Liver (tissue), 3 donors: ENCODE measurements at regions not wholly inside any gene's neighbourhood (a gene's known extent, or its start where the extent isn't known, plus 50 kb on each side); places are given as distances from the start of the nearest gene placed in this dataset.
A peak's percentile ranks its signal among the peaks of the same experiment; 100 is the strongest.

Experiments
- EGR1 ChIP-seq, 2 donors: IDR thresholded peaks; 2 replicates each; pipeline ENCODE4 v1.6.1; 2016 to 2018; ENCODE audit warnings: antibody characterized with exemption in 2 of 2, low read depth in 2 of 2
- GABPA ChIP-seq, 2 donors: IDR thresholded peaks in 1 of 2; conservative IDR thresholded peaks in 1 of 2; 2 replicates each; pipeline ENCODE4 v1.6.1; 2016; ENCODE audit warnings: antibody characterized with exemption in 2 of 2, mild to moderate bottlenecking in 1 of 2, moderate library complexity in 1 of 2
- JUND ChIP-seq, 2 donors: IDR thresholded peaks; 2 replicates each; pipeline ENCODE4 v1.6.1; 2016; ENCODE audit warnings: antibody characterized with exemption in 2 of 2
- RXRA ChIP-seq, 2 donors: IDR thresholded peaks; 2 replicates each; pipeline ENCODE4 v1.6.1; 2017 to 2018; ENCODE audit warnings: antibody characterized with exemption in 2 of 2, mild to moderate bottlenecking in 1 of 2
- SP1 ChIP-seq: IDR thresholded peaks from 2 replicates; pipeline ENCODE4 v1.6.1; 2018; ENCODE audit warnings: antibody characterized with exemption, mild to moderate bottlenecking
- TAF1 ChIP-seq: conservative IDR thresholded peaks from 2 replicates; pipeline ENCODE4 v1.6.1; 2016; ENCODE audit warnings: antibody characterized with exemption, mild to moderate bottlenecking
- YY1 ChIP-seq: IDR thresholded peaks from 2 replicates; pipeline ENCODE4 v1.6.1; 2016; ENCODE audit warnings: antibody characterized with exemption, mild to moderate bottlenecking
- TF ChIP-seq, protein P1 (sequence below): fragments of 150-350 bp; IDR thresholded peaks from 2 replicates; pipeline ENCODE4 v1.5.1; 2017; ENCODE audit warnings: improper control_type of control experiment, low read depth, low read length; ENCODE audit not compliant: missing input control
- TF ChIP-seq, protein P2 (sequence below): IDR thresholded peaks from 2 replicates; pipeline ENCODE4 v1.6.1; 2016; ENCODE audit warnings: antibody characterized with exemption, mild to moderate bottlenecking
- TF ChIP-seq, protein P3 (sequence below): IDR thresholded peaks from 2 replicates; pipeline ENCODE4 v1.6.1; 2016; ENCODE audit warnings: antibody characterized with exemption
- donor health status: healthy.
- donor health status: healthy.

- TF ChIP-seq, protein P1, sequence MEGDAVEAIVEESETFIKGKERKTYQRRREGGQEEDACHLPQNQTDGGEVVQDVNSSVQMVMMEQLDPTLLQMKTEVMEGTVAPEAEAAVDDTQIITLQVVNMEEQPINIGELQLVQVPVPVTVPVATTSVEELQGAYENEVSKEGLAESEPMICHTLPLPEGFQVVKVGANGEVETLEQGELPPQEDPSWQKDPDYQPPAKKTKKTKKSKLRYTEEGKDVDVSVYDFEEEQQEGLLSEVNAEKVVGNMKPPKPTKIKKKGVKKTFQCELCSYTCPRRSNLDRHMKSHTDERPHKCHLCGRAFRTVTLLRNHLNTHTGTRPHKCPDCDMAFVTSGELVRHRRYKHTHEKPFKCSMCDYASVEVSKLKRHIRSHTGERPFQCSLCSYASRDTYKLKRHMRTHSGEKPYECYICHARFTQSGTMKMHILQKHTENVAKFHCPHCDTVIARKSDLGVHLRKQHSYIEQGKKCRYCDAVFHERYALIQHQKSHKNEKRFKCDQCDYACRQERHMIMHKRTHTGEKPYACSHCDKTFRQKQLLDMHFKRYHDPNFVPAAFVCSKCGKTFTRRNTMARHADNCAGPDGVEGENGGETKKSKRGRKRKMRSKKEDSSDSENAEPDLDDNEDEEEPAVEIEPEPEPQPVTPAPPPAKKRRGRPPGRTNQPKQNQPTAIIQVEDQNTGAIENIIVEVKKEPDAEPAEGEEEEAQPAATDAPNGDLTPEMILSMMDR: no peak
- TF ChIP-seq JUND (IDR thresholded peaks at IDR 0.05) (peak in 1 of 2 donors; percentile 64), RXRA (IDR thresholded peaks at IDR 0.05) (peak in 1 of 2 donors; percentile 25), TAF1 (no peak), YY1 (no peak), GABPA (IDR thresholded peaks at IDR 0.05 in 1 of 2, conservative IDR thresholded peaks at IDR 0.05 in 1 of 2) (no peak), SP1 (peak; percentile 38), EGR1 (IDR thresholded peaks at IDR 0.05; ENCODE audit: low read depth in 2 of 2) (no peak)
- TF ChIP-seq, protein P2, sequence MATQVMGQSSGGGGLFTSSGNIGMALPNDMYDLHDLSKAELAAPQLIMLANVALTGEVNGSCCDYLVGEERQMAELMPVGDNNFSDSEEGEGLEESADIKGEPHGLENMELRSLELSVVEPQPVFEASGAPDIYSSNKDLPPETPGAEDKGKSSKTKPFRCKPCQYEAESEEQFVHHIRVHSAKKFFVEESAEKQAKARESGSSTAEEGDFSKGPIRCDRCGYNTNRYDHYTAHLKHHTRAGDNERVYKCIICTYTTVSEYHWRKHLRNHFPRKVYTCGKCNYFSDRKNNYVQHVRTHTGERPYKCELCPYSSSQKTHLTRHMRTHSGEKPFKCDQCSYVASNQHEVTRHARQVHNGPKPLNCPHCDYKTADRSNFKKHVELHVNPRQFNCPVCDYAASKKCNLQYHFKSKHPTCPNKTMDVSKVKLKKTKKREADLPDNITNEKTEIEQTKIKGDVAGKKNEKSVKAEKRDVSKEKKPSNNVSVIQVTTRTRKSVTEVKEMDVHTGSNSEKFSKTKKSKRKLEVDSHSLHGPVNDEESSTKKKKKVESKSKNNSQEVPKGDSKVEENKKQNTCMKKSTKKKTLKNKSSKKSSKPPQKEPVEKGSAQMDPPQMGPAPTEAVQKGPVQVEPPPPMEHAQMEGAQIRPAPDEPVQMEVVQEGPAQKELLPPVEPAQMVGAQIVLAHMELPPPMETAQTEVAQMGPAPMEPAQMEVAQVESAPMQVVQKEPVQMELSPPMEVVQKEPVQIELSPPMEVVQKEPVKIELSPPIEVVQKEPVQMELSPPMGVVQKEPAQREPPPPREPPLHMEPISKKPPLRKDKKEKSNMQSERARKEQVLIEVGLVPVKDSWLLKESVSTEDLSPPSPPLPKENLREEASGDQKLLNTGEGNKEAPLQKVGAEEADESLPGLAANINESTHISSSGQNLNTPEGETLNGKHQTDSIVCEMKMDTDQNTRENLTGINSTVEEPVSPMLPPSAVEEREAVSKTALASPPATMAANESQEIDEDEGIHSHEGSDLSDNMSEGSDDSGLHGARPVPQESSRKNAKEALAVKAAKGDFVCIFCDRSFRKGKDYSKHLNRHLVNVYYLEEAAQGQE: no peak
- TF ChIP-seq, protein P3, sequence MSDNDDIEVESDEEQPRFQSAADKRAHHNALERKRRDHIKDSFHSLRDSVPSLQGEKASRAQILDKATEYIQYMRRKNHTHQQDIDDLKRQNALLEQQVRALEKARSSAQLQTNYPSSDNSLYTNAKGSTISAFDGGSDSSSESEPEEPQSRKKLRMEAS: no peak
These were observed 397.7 kb downstream of the TRIB2 start for GRCh38 chr2:13114391-13114790.
